HS-27A (cell line): ENCODE measurements at regions not wholly inside any gene's neighbourhood (a gene's known extent, or its start where the extent isn't known, plus 50 kb on each side); places are given as distances from the start of the nearest gene placed in this dataset.
A peak's percentile ranks its signal among the peaks of the same experiment; 100 is the strongest.
"Not testable (repeated sequence)": the region's sequence is repeated elsewhere in the genome, so short reads cannot be mapped to it uniquely, and the experiment has no call there.

Experiments used
- DNase-seq: peaks from one replicate; pipeline ENCODE4 v3.0.0-alpha.2; 2012; ENCODE audit warnings: low read depth, missing footprints

DNA sequence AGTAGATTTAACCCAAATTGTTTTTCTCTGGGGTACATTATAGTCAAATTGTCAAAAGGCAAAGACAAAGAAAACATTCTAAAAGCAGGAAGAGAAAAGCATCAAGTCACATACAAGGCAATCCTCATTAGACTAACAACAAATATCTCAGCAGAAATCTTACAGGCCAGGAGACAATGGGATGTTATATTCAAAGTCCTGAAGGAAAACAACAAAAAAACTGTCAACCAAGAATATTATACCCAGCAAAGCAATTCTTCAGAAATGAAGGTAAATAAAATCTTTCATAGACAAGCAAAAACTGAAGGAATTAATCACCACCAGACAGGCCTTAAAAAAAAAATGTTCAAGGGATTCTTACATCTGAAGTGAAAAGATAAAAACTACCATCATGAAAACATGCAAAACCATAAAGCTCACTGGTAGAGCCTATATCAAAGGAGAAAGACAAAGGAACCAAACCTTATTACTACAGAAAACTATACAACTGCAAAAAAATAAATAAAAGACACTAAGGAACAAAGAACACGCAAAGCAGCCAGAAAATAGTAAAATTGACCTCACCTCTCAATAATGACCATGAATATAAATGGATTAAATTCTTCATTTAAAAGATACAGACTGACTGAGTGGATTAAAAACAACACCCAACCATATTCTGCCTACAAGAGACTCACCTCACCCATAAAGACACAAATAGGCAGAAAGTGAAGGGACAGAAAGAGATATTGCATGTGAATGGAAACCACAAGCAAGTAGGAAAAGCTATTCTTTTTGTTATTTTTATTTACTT, 113.8 kb upstream of the ZC3H11B start:
- DNase-seq, result no peak

GRCh38 chr1:219724440-219724839, 111.5 kb upstream of the ZC3H11B start:
- DNase-seq, result no peak

GRCh38 chr1:219717536-219717935, 104.6 kb upstream of the ZC3H11B start:
- DNase-seq, result no peak

GRCh38 chr1:219716611-219717114, 103.8 kb upstream of the ZC3H11B start:
- DNase-seq, result no peak

DNA sequence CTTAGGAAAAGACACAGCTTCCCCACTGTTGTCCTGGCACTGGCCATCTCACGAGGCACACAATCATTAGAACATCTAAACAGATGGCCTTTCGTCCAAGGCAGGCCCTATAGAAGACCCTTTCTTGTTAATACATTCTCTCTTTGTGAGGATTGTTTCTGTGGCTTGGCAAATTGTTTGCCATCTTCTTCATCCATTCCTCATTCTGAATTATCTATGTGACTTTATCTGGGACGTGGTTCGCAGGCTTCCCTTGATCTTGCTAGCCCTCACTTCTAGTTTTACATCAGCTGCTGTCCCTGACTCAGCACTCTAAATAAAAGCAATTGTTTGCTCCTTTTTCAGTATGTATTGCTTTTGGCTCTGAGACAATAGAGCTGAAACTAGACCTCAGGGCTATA, 101.1 kb upstream of the ZC3H11B start:
- DNase-seq, result no peak

GRCh38 chr1:219712506-219712905, 99.6 kb upstream of the ZC3H11B start:
- no peak for DNase-seq

DNA sequence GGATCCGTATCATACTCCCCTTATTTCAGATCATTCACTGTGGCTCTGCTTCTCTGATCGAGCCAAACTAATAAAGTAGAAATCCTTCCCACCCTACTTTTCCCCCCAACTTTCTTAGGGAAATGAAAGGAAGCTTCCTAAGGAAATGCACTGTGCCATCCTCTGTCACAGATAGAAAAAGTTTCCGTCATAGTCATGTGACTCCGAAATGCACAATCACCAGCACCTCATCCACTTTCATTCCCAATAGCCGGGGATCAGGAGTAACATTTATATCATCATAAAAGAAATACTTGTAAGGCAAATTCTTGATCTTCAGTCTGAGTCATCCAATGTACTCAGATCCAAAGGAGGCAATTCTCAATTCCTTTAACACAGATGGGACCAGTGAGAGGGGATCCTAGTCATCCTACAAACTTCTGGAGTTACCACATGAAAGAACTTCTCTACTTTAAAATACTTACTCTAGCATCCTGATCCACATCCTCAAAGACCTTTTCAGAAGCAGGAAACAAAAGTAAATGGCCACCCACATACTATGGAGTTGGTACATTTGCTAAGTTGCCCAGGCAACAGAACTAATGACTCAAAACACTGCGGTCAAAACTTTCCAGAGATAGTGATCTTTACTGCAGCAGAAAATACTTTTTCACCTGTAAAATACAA, 97.8 kb upstream of the ZC3H11B start:
- peak; percentile 88 for DNase-seq

GRCh38 chr1:219708919-219709543, 96.1 kb upstream of the ZC3H11B start:
- DNase-seq, result no peak

- DNase-seq, result not testable (repeated sequence)
These were observed 95.0 kb upstream of the ZC3H11B start for GRCh38 chr1:219707885-219708284.

DNA sequence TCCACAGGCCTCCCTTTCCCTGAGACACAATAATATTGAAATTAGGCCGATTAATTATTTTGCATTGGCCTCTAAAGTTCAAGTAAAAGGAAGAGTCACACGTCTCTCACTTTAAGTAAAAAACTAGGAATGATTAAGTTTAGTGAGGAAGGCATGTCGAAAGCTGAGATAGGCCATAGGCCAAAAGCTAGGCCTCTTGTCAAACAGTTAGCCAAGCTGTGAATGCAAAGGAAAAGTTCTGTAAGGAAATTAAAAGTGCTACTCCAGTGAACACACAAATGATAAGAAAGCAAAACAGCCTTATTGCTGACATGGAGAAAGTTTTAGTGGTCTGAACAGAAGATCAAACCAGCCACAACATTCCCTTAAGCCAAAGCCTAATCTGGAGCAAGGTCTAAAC, 91.4 kb upstream of the ZC3H11B start:
- DNase-seq, result not testable (repeated sequence)

DNA sequence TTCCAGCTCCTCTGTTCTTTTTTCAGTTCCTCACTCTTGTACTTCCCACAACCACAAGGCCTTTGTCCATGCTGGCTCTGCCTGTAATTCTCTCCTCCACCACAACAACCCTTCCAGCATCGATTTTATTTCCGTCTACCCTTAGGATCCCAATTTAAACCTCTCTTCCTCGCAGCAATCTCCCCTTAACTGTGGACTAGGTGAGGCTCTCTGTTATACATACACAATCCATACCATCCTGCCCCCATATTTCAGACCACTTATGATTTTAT, 90.4 kb upstream of the ZC3H11B start:
- no peak for DNase-seq

DNA sequence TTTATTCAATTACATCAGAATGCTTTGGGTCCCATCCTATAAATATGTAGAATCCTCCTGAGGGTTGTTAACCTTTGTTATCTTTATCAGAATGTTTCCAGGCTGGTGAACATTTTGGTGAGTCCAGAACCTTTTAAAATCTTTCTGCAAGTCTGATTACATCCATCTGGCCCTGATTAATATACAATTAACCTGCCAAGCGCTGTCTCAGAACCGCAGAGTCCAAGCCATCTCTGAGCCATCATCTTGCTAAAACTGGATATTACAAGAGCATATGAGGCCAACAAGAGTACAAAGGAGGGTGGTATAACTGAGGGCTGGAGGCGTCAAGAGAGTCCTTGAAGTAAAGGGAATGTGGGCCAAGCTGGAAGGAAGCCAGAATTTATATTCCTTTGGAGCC, 88.6 kb upstream of the ZC3H11B start:
- no peak for DNase-seq

GRCh38 chr1:219699870-219700269, 87.0 kb upstream of the ZC3H11B start:
- peak; percentile 22 for DNase-seq

DNA sequence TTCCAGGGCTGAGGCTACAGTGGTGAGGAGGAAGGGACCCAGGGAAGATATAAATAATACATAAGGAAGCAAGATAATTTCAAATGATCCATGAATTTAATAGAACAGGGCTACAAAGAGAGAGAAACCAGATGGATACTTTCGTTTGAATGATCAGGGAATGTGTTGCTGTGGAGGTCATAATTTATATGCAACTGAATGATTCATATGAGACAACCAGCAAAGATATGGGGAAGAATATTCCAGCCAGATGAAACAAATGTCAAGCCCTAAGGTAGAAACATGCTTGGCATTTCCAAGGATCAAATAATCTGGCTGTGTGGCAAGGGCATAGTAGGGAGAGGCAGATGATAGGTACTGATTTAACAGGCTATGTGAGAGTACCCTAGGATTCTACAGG, 84.8 kb upstream of the ZC3H11B start:
- no peak for DNase-seq

- DNase-seq, result no peak
These were observed 80.1 kb upstream of the ZC3H11B start for GRCh38 chr1:219692981-219693380.

DNA sequence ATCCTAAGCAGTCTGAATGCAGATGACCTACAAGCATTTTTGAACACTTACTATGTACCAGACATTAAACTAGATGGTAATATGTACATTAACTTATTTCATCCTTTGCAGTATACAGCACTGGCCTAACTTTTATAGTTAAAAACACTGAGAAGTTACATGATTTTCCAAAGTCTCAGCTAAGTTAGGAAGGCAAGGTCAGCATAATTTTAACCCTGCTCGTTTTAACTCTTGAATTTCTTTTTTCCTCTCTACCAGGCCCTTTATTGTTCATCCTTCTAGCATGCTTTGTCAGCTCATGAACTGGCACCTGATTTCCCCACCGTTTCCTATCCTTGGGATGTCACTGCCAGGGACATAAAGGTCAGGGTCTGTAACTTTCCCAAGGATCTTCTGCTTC, 76.9 kb upstream of the ZC3H11B start:
- DNase-seq, result no peak

- DNase-seq, result no peak
These were observed 74.9 kb upstream of the ZC3H11B start for GRCh38 chr1:219687779-219688178.

GRCh38 chr1:219686171-219686570, 73.3 kb upstream of the ZC3H11B start:
- no peak for DNase-seq

GRCh38 chr1:219682788-219683187, 69.9 kb upstream of the ZC3H11B start:
- no peak for DNase-seq

DNA sequence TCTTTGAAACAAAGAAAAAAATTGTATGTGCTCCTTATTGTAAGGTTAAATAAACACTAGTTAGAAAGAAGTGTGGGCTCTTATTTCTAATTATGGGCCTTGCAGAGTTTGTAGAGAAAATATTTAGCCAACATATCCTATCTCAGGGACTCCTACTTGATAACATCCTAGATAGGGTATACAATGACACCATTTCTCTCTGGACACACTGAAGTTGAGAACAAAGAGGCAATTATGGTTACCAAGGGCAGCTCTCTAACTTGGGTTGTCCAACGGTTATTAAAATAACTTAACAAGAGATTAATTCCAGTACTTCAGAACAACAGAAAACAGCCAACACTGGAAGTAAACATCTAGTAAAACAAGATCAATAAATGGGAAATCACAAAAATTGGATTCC, 69.0 kb upstream of the ZC3H11B start:
- DNase-seq, result no peak

DNA sequence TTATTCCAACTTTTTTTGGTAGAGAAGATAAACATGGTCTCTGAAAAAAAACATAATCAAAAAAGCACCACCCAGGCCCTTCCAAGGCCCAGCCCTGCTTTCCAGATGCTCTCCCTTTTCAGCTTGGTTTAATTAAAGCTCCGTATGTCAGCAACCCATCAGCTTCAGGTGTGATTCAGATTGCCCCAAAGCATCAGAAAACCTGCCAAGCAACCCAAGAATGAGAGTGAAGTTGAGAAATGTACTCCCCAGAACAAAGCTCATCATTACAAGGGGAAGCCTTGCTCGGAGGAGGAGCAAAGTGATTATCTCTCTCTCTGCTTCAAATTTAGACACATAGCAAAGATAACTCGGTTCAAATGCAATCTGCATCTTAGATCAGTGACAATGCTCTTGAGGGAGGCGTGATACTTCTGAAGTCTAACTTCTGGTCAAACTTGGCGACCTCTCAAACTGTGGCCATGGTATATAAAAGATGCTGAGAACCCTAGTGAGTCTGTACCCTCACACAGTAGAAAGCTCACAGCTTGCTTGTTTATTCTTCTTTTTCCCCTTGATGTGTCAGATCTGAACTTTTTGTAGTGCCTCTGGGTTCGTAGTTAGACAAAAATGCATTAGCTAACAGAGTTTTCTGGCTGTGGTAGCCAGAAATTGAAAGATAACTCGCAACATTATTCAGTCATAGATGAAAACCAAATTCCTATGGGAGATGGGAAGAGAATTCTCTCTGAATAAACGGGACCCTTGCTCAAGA, 63.3 kb upstream of the ZC3H11B start:
- no peak for DNase-seq

- peak; percentile 42 for DNase-seq
These were observed 57.7 kb upstream of the ZC3H11B start for GRCh38 chr1:219670426-219671149.
